GM19452 (cell line): ENCODE measurements at regions not wholly inside any gene's neighbourhood (a gene's known extent, or its start where the extent isn't known, plus 50 kb on each side); places are given as distances from the start of the nearest gene placed in this dataset.
"Not testable (repeated sequence)": the region's sequence is repeated elsewhere in the genome, so short reads cannot be mapped to it uniquely, and the experiment has no call there.

Source experiments
- ATAC-seq: cut with Tn5 transposase; IDR thresholded peaks from one replicate; pipeline ENCODE4 v1.9.1; 2021; ENCODE audit not compliant: unreplicated experiment

- no peak for ATAC-seq
These were observed 51.9 kb upstream of the TCERG1L start for GRCh38 chr10:131363416-131363815.

GRCh38 chr10:131371571-131371970 is 60.0 kb upstream of the TCERG1L start:
- no peak for ATAC-seq

GRCh38 chr10:131381576-131381975 is 70.1 kb upstream of the TCERG1L start:
- no peak for ATAC-seq

GRCh38 chr10:131385161-131385872 is 73.8 kb upstream of the TCERG1L start:
- ATAC-seq: not testable (repeated sequence)

- no peak for ATAC-seq
These were observed 75.6 kb upstream of the TCERG1L start for GRCh38 chr10:131387018-131387529.

GRCh38 chr10:131391936-131392335 is 80.4 kb upstream of the TCERG1L start:
- ATAC-seq: no peak

- no peak for ATAC-seq
These were observed 84.9 kb upstream of the TCERG1L start for GRCh38 chr10:131396121-131397050.

GRCh38 chr10:131398166-131398565 is 86.6 kb upstream of the TCERG1L start:
- no peak for ATAC-seq

- ATAC-seq: no peak
These were observed 88.5 kb upstream of the TCERG1L start for GRCh38 chr10:131399981-131400380.

GRCh38 chr10:131400513-131400912 is 89.0 kb upstream of the TCERG1L start:
- ATAC-seq: no peak

GRCh38 chr10:131402771-131403650 is 91.5 kb upstream of the TCERG1L start:
- no peak for ATAC-seq

GRCh38 chr10:131403936-131404335 is 92.4 kb upstream of the TCERG1L start:
- ATAC-seq: no peak

GRCh38 chr10:131404886-131405285 is 93.4 kb upstream of the TCERG1L start:
- ATAC-seq: no peak

- ATAC-seq: no peak
These were observed 95.3 kb upstream of the TCERG1L start for GRCh38 chr10:131406676-131407392.

GRCh38 chr10:131418681-131419080 is 107.2 kb upstream of the TCERG1L start:
- no peak for ATAC-seq

GRCh38 chr10:131419797-131420196 is 108.3 kb upstream of the TCERG1L start:
- ATAC-seq: no peak

GRCh38 chr10:131420867-131421266 is 109.3 kb upstream of the TCERG1L start:
- ATAC-seq: no peak

GRCh38 chr10:131421381-131421780 is 109.9 kb upstream of the TCERG1L start:
- ATAC-seq: no peak

GRCh38 chr10:131422731-131423130 is 111.2 kb upstream of the TCERG1L start:
- ATAC-seq: no peak

- ATAC-seq: no peak
These were observed 112.5 kb upstream of the TCERG1L start for GRCh38 chr10:131424053-131424452.
